Erythroblast (primary cell): ENCODE measurements at regions not wholly inside any gene's neighbourhood (a gene's known extent, or its start where the extent isn't known, plus 50 kb on each side); places are given as distances from the start of the nearest gene placed in this dataset.

Source experiments
- GATA1 ChIP-seq: IDR thresholded peaks from 2 replicates; pipeline ENCODE4 v1.6.1; 2011; ENCODE audit warnings: low read depth, mild to moderate bottlenecking, control low read depth, low read length, moderate library complexity
- POLR2A ChIP-seq: IDR thresholded peaks from 2 replicates; pipeline ENCODE4 v1.6.1; 2011; ENCODE audit warnings: mild to moderate bottlenecking, low read length

- TF ChIP-seq POLR2A (no peak), GATA1 (no peak)
These were observed 63.3 kb upstream of the ARX start for GRCh38 chrX:25079020-25079419.
